GM04504 (cell line): ENCODE measurements at regions not wholly inside any gene's neighbourhood (a gene's known extent, or its start where the extent isn't known, plus 50 kb on each side); places are given as distances from the start of the nearest gene placed in this dataset.
"Not testable (repeated sequence)": the region's sequence is repeated elsewhere in the genome, so short reads cannot be mapped to it uniquely, and the experiment has no call there.

Experiments used
- DNase-seq: peaks from one replicate; pipeline ENCODE4 v3.0.0-alpha.2; 2012; ENCODE audit warnings: low read depth

- no peak for DNase-seq
These were observed 348.3 kb downstream of the CGGBP1 start for GRCh38 chr3:87710511-87710910.

GRCh38 chr3:87710028-87710427, 348.8 kb downstream of the CGGBP1 start:
- DNase-seq: no peak

DNA sequence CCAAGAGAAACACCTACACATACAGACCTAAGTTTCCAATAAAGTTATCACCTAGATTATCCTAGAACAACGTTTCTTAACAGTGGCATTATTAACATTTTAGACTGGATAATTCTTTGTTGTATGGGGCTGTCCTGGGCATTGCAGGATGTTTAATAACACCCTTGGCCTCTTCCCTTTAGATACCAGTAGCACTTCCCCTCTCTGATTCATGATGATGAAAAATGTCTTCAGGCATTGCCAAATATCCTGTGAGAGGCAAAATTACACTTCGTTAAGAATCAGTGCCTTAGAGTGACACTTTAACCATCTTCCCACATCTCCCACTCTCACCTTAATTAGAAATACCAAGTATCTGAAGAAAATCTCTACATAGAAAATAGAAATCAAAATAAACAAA, 352.6 kb downstream of the CGGBP1 start:
- DNase-seq: no peak

GRCh38 chr3:87702600-87702999, 356.2 kb downstream of the CGGBP1 start:
- no peak for DNase-seq

DNA sequence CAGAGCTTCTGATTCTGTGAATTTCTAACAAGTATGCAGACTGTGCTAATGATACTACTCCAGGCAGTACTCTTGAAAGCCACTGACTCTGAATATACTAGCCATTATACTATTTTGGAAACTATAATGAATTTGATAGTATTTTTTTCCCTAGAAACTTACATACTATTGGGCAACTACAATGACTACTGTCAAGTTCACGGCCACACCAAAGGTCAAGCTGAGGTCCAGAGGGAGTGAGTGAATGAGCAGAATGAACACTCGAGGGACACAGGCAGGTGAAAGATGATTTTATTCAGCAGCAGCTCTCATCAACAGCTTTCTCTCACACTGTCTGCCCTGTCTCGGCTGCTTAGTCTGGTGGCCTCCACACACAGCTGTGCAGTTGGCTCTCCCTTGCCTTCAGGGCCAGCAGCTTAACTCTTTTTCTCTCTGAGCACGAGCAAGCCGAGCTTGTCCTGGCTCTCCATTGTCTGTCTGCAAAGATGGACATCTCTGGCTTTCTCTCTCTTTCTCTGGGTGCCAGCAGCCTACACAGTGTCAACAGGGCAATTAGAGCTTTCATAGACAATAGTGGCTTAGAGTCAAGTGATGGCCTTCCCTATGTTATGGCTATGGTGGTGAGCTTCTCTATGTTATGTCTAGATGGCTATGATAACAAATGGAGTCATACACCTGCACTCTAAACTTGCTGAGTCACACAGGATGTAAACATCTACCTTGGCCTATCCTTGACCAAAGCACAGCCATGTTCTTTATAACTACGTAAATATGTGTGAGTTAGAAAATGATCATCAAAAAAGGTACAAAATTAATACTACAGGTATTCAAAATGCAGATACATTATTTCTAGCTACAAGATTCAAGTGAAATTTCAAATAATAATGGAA, 362.4 kb downstream of the CGGBP1 start:
- no peak for DNase-seq

DNA sequence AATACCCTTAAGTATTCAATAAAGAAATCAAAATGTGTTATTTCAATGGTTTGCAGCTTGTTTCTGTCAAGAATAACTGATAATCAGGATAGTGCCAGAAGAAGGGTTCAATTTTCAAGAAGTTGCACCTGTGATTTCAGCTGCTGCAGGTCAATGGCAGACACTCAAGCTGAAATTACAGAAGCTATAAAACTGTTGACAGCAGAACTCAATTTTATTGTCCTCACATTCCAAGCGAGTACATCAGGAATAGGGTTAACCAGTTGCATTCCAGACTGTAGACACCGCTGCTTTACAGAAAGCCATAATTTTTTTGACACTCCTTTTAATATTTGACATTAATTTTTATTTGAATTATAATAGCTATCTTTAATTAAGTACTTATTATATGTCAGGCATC, 364.1 kb downstream of the CGGBP1 start:
- no peak for DNase-seq

DNA sequence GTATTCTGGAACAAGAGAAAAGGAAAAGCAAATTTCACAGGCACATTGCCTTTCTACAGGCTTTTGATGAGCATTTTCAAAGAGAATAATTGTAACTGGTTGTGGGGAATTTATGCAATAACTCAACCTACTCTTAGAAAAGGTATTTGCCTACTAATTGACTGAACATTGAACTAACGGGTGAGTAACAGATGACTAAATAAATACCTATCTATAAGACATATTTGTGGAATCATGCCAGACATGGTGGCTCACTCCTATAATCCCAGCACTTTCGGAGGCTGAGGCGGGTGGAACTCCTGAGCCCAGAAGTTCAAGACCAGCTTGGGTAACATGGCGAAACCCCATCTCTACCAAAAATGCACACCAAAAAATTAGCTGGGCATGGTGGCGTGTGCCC, 367.7 kb downstream of the CGGBP1 start:
- DNase-seq: no peak

GRCh38 chr3:87678984-87679660, 379.7 kb downstream of the CGGBP1 start:
- DNase-seq: not testable (repeated sequence)

DNA sequence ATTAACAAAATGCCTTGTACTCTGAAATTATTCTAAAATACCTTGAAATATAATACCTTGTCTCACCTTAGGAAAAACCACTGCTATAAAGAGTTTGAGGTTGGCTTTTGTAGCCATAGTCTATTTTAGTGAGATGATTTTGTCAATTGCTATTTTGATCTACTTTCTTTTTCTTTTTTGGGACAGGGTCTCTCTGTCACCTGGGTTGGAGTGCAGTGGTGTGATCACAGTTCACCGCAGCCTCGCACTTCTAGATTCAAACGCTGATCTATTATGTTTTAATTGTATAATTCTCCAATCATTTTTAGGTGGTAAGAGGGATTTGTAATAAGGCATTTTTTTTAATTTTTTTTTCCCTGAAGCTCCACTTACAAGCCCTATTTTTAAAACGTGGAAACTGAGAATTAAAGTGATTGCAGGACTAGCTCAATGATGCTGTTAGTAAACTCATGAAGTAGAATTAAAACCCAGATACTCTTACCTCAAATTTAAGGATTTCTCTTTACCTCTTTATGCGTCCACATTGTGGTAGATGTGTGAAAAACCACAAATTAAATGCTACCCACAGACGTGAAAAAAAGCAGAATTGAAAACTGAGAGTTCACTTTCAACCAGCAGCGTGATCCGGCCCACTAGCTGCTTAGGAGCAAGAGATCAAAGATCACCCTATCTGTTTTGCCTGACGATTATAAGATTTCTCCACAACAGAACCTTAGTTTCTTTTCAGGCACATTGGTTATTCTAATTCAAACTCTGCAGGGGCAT, 384.2 kb downstream of the CGGBP1 start:
- DNase-seq: no peak

DNA sequence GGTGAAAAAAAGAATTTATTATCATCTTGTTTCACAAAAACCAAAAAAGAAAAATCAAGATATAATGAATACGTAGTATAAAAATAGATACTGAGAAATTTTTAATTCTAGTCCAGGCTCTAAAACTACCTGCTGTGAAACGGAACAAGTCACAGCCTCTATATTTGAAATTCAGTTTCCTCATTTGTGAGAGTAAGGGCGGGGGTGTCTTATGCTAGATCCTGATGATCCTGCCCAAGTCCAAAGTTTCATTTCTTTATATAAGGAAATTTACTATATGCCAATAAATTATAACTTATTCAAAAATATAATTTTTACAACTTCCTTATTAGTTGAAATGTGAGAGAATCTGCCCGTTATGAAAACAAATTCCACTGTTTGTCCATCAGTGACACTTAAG, 385.7 kb downstream of the CGGBP1 start:
- DNase-seq: no peak

- DNase-seq: no peak
These were observed 377.8 kb upstream of the POU1F1 start for GRCh38 chr3:87654184-87654583.

GRCh38 chr3:87653138-87653537, 376.8 kb upstream of the POU1F1 start:
- not testable (repeated sequence) for DNase-seq

DNA sequence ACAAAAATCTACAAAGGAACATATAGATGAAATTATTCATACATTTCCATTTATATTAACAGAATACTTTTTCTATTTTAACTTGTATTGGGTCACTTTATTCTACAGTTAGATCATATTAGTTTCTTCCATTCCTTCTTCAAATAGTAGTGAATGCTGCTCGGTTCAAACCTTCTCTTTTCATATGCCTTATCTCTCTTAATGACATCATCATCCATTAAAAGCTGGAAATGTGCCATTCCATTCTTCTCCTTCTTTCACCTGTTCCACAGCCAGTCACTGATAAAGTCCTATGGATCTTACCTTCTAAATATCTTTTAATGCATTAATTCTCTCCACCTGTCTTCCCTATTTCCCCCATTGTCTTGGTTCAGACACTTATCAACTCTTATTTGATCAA, 358.0 kb upstream of the POU1F1 start:
- DNase-seq: no peak

GRCh38 chr3:87627316-87627715, 350.9 kb upstream of the POU1F1 start:
- no peak for DNase-seq

DNA sequence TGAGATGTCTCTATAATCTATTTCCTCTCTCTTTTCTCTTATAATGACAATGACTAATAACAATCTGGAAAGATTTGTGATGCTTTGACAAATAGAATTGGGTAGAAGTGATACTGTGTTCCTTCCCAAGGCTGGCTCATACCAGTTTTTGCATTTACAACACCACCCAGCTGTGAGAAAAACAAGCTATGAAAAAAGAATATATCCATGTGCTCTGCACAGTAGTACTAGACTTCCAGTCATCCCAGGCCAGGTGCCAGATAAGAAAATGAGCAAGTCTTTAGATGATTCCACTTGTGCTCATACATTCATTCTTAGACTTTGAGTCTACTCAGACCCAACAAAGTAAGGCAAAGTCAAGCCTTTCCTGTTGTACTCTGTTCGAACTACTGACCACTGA, 350.2 kb upstream of the POU1F1 start:
- no peak for DNase-seq

- no peak for DNase-seq
These were observed 349.5 kb upstream of the POU1F1 start for GRCh38 chr3:87625876-87626275.

DNA sequence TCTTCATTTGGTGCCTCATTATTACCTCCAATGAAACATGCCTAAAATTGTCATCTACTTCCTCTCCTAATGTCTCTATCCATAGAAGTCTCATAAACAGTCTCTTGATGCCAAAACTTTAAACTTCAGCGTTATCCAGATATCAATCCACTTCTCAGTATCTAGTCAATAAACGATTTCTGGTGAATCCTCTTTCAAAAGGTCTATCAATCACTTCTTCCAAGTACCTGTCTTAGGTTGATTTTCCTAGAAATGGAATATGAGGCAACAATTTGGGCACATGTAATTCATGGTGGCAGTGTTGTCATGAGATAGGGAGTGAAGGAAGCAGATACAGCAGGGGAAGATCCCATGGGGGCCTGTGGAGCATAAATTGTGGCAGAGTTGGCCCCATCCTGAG, 348.5 kb upstream of the POU1F1 start:
- no peak for DNase-seq

DNA sequence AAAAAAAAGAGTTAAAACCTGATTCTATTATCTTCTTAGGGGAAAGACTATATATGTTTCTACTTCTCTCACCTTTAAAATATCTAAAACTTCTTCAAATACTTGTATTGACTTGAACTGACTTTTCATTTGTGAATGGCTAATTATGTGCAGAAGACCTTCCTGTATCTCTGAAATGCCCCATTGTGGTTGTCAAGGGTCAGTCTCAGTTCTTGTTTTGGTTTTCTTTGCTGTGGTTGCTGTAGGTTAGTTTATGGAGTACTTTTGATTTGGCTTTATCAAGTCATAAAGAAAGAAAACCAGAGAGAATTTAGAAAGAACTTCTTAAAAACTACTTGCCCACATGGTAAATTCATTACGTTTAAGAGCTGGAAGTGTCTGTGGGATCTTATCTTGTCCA, 345.3 kb upstream of the POU1F1 start:
- DNase-seq: no peak

DNA sequence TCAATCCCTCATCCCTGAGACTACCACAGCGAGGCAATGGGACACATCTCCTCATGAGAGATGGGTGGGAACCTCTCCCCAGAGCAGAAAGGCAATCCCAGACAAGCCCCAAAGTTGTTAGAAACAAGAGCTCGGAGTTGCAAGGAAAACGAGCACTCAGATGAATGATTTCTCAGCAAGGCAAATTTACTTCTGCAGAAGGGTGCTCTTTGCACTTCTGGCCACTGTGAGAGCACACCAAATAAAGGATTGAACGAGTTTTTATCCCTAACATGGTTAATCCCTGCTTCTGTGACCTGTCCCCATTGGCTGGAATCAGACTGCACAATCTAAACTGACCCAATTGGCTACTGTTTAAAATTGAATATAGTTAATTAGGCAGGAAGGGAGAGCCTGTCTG, 339.1 kb upstream of the POU1F1 start:
- DNase-seq: no peak

DNA sequence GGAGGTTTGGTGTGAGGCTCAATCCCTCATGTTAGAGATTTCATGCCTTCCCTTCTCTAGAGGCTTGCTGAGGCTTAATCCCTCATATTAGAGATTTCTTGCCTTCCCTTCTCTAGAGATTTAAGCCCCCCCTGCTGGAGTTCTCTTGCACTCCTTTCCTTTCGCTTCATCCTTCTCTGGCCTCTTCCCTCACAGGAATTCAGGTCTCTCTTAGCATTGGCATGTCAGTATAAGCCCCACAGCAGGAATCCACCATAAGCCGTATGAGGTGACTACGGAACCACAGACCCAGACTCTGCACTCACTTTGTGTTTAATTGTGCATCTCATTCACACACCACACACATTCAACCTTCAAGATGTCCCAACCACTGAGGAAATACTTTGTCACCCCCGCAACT, 338.6 kb upstream of the POU1F1 start:
- DNase-seq: no peak

DNA sequence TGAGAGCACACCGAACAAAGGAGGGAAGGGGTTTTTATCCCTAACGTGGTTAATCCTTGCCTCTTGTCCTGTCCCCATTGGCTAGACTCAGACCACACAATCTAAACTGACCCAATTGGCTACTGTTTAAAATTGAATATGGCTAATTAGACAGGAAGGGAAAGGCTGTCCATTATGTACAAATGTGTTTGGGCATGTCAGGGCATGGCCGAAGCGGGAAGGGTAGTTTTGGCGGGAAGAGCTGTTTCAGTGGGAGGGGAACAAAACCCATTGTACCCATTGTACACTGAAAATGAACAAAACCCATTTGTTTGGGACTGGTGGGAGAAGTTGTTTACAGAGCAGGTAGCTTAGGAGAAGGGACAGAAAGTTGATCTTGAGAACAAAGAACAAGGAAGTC, 330.9 kb upstream of the POU1F1 start:
- no peak for DNase-seq

- no peak for DNase-seq
These were observed 319.4 kb upstream of the POU1F1 start for GRCh38 chr3:87595798-87596197.

- DNase-seq: no peak
These were observed 304.9 kb upstream of the POU1F1 start for GRCh38 chr3:87581240-87581639.
